ENCODE measurements at regions not wholly inside any gene's neighbourhood (a gene's known extent, or its start where the extent isn't known, plus 50 kb on each side); places are given as distances from the start of the nearest gene placed in this dataset.
"Not testable (repeated sequence)": the region's sequence is repeated elsewhere in the genome, so short reads cannot be mapped to it uniquely, and the experiment has no call there.

DNA sequence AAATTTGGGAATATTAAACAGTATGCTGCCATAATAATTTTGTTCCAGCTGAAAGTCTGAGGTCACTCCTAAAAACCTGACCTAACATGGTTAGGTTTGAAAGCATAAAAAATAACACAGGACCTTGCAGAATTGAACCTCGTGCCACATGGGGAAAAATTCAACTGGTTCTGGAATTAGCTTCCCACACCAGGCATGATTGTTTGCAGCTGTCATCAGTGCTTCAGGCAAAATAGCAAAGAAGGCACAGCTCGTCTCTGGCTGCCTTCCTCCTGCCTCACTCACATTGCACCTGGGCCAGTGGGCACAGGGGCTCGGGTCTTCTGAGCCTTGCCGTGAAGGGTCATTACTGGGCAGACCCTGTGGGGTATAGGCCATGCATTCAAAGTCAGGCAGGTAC, 153.8 kb upstream of the ARHGAP20 start:
- peak; percentile 28 for DNase-seq

DNA sequence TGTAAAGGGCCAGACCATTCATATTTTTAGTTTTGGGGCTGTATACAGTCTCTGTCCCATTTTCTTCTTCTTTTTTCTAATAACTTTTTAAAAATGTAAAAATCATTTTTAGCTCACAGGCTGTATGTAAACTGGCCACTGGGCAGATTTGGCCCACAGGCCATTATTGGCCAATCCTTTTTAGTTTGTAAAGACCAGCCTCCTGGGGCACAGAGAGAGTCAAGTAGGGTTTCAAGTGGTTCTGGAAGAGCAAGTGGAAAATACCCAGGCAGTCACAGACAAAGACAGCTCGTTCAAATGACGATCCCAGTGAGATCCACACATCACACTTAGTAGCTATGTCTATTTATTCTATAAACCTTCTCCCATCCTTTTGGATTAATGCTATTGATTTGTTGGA, 150.2 kb upstream of the ARHGAP20 start:
- peak; percentile 75 for DNase-seq

DNA sequence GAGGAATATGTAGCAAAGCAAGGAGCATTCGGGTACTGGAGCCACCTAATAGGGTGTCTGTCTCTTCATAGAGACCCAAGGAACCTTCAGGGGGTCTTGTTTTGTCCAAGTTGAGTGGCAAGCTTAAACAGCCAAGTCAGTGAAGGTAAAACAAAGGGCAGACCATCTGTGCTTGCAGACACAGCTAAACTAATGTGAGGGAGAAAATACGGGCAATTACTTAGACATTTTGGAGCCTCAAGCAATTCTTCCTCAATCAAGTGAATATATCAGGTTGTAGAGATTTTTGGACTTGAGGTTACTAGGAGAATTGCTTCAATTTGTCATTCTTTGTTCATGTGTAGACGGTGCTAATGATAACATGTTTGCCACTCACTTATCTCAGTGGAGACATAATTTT, 148.2 kb upstream of the ARHGAP20 start:
- peak; percentile 98 for DNase-seq

DNA sequence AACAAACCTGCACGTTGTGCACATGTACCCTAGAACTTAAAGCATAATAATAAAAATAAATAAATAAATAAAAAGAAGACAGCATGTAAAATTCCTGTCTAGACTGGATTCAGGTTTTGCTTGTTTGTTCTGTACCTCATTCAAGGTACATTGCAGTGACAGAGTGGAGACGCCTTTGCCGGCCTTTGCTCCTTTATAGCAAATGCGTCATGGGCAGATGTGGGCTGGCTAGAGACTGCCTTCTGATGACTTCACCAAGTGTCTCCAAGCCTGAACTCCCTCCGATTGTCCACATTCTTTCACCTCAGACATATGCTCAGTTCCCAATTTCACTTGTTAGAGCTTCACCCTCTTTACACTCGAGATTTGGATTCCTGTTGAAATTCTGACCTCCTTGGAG, 147.8 kb upstream of the ARHGAP20 start:
- DNase-seq: peak; percentile 83

DNA sequence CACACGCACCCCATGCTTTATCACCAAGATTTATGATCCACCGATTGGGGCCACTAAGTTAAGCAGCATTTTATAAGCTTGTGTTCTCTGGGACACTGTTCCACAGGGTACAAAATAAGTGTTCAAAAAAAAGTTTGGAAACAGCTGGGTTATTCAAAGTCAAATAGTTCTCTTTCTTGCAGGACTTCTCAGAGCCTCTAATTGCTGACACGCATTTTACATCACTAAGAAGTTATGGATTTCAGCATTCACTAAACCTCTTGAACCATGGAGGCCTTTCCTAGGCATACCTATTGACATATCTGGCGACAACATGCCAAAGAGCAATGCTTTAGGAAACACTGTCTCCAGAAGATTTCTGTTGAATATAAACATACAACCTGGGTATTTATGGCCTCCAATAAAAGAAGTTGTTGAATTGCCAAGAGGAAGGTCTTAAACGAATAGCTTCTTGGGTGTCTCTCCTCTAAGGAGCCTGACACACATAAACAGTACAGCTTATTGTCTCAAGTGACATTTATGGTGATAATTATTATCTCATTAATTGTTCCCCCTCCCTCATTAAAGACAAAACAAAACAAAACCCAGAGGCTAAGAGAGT, 147.1 kb upstream of the ARHGAP20 start:
- DNase-seq: peak; percentile 45

DNA sequence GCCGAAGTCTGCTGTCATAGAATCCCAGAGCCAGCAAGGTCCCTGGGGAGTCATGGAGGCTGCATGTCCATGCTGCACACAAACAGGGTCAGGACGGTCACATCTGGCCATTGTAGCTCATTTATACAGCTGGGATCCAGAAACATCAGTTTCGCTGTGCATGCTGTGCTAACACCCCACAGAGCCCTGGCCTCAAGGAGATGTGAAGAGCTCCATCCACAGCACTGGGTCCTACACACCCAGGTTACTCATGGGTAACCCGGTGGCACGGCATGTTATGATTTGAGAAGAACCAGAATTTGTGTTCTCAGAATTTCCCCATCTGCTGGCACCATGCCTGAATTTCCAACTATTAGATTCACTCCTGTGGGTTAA, 146.3 kb upstream of the ARHGAP20 start:
- peak; percentile 36 for DNase-seq

DNA sequence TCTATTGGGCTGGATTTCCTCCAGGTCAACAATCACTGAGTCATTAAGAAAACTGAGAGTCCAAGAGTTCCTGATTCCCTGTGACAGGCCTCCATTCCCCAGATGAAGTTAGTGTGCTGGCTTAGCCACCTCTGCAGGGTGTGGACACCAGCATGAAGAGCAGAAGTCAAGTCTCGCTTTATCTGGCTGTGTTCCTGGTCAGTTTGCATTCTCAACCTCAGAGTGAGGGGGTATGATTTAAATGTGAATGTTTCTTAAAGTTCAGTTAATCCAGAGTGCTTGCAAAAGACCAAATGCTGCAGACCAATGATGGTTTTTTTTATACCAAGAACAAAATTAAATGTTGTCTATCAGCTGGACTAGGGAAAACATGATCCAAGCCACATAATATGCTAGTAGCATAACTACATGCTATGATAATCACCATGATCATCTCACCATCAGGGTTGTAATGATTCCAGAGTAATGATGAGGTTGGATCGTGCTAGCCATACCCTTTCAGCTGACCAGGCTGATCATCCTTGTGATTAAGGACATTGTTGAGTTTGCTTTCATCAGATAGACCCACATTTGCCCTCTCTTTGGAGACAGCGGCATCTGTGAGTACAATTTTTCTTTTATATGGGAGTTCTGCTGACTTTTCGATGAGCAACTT, 145.8 kb upstream of the ARHGAP20 start:
- DNase-seq: no peak

DNA sequence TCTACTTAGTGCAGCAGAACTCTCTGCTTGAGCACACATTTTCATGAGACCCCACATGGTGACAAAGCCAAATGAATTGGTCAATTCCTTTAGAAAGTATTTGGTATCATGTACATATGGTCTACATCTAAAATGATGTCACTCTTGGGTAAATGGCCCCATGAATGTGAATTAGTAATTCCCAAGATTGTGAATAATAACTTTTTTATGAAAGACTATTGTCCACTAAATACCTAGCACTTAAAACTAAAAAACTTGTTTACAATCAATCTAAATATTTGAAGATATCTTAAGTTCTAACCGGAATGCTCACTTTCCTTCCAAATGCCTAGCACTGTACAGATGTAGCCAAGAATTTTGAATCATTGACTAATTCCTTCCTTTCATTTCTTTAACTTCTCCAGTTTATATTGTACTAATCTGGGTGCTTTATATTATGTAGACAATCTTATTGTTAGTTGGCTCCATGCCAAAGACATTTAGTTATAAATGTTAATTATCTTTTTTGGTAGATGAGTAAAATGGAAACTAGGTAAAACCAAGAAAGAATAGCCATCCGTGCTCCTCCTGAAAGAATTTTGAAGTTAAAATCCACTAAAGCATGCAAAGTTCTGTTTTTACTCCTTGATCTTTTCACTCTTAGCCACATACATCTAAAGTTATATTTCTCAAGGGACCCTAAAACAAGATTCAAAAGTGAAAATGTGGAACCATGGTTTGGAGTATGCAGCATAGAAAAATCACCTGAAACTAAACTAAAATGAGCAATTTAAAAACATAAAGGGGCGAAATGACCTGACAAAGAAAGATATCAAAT, 145.0 kb upstream of the ARHGAP20 start:
- DNase-seq: no peak

DNA sequence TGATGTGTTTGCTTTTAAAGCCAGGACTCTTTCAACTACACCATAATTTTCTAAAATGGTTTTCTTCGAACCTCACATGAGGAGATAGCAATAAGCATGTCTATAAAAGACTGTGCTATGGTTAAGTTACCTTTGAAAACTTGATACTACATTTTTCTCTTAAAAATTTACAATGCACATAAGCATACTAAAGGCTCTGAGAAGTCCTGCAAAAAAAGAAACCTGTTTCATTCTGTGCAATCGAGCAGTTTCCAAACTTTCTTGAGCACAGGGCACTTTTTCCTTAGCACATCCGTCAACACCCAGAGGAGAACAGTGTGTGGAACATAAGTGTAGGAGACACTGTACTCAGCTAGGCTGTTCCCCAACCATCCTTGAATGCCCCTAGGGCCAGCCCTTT, 144.1 kb upstream of the ARHGAP20 start:
- no peak for DNase-seq

DNA sequence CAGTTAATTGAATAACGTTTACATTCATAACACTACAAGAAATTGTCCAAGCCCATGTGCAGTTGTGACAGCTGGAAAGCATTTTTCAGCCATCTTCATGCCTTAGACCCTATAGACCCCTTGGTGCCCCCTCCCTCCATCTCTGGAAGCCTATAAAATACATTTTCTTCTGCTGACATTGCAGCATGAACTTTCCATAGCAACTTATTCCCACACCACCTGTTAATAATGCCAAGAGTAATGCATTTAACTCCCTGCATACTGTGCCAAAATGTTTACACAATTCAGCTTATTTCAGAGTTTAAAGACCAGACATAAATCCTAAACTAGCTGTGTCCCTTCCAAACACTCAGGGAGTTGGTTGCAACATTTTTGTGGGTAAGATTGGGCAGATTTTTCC, 143.0 kb upstream of the ARHGAP20 start:
- peak; percentile 37 for DNase-seq

DNA sequence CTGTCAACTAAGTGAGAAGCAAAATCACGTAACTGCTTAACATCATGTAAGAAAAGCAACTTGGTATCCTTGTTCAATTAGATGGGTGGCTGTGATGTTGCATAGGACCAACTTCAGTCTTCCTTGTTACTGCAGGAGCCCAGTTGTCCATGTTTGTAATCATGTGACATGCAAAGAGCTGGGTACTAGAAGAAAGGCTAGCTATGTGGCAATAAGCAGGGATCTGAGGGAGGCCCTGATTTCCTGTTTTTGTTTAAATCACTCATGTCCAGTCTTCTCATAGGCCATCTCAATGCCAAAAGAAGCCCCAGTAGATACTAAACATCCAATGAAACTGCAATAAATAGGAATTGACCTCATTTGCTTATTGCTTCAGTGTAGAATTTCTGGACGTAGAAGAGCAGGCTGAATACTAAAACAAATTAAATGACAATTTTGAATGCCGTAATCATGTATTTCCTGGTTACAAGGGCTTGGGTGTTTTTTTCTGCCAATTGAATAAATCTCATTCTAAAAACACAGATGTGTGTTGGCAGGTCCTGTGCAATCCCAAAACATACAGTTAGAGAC, 140.8 kb upstream of the ARHGAP20 start:
- DNase-seq: no peak

DNA sequence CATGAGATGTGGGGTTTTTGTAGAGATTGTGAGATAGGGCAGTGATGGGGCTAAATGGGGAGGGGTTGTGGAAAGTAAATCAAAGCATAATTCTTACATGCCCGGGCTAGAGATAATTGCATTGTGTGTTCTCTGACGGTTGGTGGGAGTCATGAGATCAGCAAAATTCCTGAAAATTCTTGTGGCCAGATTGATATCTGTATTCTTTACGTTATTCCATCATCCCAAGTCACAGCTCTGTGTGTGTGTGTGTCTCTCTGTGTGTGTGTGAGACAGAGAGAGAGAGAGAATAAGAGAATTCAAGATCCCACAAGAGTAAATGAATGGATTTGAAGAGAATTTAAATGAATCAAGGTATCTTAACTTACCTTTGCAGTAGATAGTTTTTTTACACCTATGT, 138.6 kb upstream of the ARHGAP20 start:
- peak; percentile 37 for DNase-seq

DNA sequence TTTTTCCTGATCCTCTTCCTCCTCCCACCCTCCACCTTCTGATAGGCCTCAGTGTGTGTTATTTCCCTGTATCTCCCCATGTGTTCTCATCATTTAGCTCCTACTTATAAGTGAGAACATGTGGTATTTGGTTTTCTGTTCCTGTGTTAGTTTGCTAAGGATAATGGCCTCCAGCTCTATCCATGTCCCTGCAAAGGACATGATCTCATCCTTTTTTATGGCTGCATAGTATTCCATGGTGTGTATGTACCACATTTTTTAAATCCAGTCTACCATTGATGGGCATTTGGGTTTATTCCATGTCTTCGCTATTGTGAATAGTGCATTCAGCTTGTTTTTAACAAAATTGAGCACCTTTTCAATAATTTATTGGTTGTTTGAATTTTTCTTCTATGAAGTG, 130.8 kb upstream of the ARHGAP20 start:
- not testable (repeated sequence) for DNase-seq

DNA sequence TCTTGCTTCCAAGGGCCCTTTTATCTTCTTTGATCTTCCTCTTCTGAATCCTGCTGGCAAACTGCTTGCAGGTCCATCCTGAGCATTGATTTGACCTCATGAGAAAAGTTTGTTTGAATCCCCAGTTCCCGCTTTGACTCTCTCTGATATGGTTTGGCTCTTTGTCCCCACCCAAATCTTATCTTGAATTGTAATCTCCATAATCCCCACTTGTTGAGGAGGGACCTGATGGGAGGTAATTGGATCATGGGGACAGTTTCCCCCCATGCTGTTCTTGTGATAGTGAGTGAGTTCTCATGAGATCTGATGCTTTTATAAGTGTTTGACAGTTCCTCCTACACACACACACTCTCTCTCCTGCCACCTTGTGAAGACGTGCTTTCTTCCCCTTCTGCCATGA, 126.6 kb upstream of the ARHGAP20 start:
- DNase-seq: no peak

DNA sequence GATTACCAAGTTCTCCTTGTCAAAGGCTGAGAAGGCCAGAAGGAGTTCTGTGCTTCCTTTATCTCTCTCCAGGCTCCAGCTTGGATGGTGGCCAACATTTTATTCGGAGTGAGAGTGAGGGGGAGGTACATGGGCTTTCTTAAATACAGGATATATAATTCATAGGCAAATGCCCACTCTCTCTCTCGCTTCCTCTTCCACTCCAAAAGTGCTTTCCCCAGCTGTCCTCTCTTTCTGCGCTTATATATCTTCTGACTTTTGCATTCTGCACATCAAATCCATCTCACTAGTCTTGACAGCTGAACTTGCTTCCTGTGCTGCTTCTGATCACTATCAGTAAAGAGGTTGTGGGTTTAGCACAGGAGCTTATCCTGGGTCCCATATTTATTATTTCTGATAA, 125.4 kb upstream of the ARHGAP20 start:
- peak; percentile 49 for DNase-seq

DNA sequence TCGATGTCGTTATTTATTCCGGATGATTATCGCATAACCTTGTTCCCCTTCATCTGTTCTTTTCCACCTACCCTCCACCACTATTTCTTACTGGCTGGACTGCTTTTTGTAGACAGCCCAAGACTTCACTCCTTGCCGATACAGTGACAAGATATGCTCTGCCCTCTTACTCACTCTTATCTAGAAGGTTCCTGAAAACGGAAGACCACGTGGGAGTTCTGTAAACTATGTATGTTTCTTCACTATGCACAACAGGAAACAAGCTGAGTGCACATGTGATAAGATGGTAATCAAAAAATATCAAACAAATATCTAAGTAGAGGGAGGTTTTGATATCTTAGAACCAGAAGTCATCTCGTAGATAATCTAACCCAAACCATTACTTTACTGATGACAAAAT, 122.9 kb upstream of the ARHGAP20 start:
- DNase-seq: no peak

DNA sequence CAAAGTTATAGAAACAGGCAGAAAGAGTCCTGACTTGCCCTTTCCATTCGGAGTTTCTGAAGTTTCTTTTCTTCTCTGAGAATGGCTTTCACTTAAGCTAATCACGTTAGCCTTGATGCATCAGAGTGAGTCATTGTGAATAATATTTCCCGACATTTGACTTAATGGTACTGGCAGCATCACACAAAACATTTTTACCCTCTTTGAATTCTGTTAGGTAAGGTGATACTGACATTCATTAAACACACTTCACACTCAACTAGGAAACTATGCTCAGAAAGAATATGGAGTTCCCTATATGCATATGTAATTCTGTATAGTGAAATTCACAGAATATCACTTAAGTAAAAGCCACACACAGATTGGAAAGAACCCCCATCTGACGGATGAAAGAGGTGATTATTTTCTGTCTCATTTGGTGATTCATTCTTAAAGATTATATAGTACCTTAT, 120.8 kb upstream of the ARHGAP20 start:
- DNase-seq: no peak

DNA sequence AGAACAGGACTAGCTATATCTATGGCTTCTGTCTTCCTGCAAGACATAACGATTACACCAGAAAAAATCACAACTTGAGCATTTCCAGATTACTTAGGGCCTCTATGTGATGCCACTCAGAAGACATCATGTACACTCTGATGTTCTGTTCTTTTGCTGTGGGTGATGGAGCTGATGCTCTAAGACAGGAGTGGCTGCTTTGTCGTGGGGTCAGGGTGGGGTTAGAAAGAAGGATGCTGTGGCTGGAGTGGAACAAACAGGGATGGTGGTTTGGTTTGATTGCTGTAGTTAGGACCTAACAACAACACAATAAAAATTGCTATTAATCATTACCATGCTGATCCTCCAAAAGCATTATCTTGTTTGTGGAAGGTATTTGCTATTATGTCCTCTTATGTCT, 120.3 kb upstream of the ARHGAP20 start:
- no peak for DNase-seq

DNA sequence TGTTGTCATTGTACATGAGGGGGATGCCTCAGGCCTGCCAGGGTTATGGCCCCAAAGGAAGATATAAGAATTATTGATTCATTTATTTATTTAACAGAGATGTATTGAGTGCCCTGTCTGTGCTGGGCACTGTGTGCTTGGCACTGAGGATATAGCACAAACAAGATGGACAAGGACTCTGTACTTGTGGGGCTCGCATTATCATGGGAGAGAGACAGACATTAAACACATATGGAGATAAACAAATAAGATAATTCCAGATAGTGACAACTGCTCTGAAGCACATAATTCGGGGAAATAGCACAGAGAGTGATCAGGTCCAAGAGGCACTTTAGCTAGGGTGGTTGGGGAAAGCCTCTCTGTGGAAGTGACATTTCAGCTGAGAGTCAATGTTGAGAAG, 119.8 kb upstream of the ARHGAP20 start:
- DNase-seq: no peak

DNA sequence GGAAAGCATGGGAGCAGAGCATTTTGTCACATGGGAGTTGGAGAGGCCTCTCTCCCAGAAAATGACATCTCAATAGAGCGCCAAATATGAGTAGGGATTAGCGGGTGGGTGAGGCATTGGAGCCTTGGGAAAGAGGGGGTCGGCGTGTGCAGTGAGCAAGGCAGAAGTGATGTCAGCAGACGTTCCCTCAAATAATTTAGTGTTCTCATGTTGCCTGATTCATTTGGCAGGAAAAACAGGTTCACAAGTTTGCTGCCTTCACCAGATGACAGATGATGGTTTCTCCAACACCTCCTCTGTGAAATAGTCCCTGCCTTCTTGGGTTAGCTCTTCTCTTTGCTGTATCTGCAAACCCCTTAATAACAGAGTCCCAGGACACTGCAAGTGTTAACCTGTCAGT, 118.5 kb upstream of the ARHGAP20 start:
- no peak for DNase-seq

DNA sequence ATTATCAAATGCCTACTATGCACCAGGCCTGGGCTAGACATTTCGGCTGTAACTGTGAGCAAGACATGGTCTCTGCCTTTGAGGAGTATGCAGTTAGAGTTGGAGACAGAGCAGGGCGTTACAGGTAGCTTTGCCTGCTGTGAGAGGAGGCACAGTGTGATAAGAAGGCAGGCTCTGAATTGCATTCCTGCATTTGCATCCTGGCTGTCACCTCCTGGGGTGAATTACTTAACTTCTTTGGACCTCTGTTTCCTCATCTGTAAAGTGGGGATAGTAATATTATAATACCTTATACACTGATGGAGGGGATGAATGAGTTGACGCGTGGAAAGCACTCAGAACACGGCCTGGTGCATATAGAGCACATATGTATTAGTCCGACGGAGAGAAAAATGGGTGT, 118.1 kb upstream of the ARHGAP20 start:
- no peak for DNase-seq

DNA sequence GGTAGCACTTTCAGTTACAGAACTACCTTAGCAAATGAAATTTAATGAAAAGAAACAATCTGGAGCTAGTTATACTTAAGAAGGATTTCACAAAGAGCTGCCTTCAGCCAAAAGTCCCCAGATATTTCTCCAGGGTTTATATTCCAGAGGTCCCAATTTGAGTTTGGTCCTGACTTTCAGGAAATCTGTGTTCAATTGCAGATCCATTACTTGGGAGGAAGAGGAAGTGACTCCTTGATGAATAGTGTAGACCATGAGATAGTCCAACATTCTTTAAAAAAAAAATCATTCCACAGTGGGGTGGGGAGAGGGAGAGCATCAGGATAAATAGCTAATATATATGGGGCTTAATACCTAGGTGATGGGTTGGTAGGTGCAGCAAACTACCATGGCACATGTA, 117.6 kb upstream of the ARHGAP20 start:
- DNase-seq: no peak

DNA sequence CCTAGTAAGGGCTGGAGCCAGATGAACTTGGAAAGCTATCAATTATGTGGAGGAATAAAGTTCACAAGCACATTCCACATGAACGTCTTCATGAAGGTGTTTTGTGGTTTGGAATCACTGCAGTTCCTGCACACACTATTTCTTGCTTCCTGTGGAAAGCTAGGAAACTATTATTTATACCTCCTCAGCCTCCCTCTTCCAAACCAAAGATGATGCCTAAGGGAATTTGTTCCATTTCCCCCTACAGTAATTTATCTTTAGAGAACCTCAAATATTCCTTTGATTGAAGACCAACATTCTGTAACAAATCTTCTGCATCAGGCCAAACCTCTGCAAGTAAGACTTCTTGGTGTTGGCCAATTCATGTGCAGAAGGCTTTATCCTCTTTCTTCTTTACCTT, 115.8 kb upstream of the ARHGAP20 start:
- no peak for DNase-seq

DNA sequence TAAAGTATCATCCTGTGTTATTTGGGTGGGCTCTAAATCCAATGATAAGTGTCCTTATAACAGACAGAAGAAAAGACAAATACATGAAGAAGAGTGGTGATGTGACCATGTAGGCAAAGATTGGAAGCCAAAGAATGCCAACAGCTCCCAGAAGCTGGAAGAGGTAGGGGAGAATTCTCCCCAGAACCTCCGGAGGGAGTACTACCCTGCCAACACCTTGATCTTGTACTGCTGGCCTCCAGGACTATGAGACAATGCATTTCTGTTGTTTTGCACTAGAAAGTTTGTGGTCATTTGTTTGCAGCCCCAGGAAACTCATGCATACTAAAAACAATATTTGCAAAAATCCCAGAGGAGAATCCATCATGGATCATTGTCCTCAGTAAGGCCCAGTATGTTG, 115.0 kb upstream of the ARHGAP20 start:
- DNase-seq: no peak
